Right atrium auricular region (tissue), 2 donors: ENCODE measurements at regions not wholly inside any gene's neighbourhood (a gene's known extent, or its start where the extent isn't known, plus 50 kb on each side); places are given as distances from the start of the nearest gene placed in this dataset.

Source experiments
- DNase-seq: peaks from one replicate; pipeline ENCODE4 v3.0.0-alpha.2; 2019; ENCODE audit warnings: low spot score
- H3K27ac ChIP-seq, 2 donors: fragments of 200-600 bp; sonication (generic); 1 replicate in 1 of 2; 2 replicates in 1 of 2; pipeline ENCODE4 v1.5.1; 2016 to 2019
- H3K27me3 ChIP-seq, 2 donors: fragments of 200-600 bp; sonication (generic); one replicate each; pipeline versions ENCODE4 v1.5.1 to v1.6.0; 2017 to 2019
- H3K36me3 ChIP-seq: fragments of 200-600 bp; sonication (generic); one replicate; pipeline ENCODE4 v1.5.1; 2016
- H3K4me1 ChIP-seq, 2 donors: fragments of 200-600 bp; sonication (generic); one replicate each; pipeline versions ENCODE4 v1.5.1 to v1.6.0; 2017 to 2019
- H3K4me3 ChIP-seq, 2 donors: fragments of 200-600 bp; sonication (generic); 1 replicate in 1 of 2; 2 replicates in 1 of 2; pipeline ENCODE4 v1.5.1; 2017 to 2019; ENCODE audit warnings: mild to moderate bottlenecking in 1 of 2, moderate library complexity in 1 of 2
- H3K9me3 ChIP-seq, 2 donors: fragments of 200-600 bp; sonication (generic); one replicate each; pipeline ENCODE4 v1.5.1; 2019
- TF ChIP-seq, protein P1 (sequence below), 2 donors: fragments of 200-600 bp; sonication (generic); IDR thresholded peaks; one replicate each; pipeline ENCODE4 v1.5.1; 2019; ENCODE audit warnings: antibody characterized with exemption in 2 of 2

DNA sequence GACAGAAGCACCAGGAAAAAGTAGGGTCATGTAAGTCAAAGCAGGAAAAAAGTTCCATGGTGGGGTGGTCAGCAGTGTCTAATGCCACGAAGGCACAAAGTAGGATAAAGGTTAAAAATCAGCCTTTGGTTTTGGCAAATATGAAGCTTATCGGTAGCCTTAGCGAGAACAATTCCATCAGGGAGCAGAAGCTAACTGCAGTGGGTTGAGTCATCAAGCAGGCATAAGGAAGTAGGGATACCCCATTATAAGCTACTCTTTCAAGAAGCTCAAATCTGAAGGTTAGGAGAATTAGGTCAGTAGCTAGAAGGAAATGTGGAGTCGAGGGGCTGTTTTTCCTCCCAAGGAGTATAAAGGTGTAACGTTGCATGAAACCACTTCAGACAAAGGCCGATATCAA lies 57.5 kb upstream of the USPL1 start:
- no peaks in the 10 kb centered on the region for H3K36me3 ChIP-seq
- TF ChIP-seq, protein P1, sequence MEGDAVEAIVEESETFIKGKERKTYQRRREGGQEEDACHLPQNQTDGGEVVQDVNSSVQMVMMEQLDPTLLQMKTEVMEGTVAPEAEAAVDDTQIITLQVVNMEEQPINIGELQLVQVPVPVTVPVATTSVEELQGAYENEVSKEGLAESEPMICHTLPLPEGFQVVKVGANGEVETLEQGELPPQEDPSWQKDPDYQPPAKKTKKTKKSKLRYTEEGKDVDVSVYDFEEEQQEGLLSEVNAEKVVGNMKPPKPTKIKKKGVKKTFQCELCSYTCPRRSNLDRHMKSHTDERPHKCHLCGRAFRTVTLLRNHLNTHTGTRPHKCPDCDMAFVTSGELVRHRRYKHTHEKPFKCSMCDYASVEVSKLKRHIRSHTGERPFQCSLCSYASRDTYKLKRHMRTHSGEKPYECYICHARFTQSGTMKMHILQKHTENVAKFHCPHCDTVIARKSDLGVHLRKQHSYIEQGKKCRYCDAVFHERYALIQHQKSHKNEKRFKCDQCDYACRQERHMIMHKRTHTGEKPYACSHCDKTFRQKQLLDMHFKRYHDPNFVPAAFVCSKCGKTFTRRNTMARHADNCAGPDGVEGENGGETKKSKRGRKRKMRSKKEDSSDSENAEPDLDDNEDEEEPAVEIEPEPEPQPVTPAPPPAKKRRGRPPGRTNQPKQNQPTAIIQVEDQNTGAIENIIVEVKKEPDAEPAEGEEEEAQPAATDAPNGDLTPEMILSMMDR (IDR thresholded peaks at IDR 0.05), result no peak
- H3K27ac ChIP-seq, result no peak overlapping the region
- H3K4me3 ChIP-seq, result no peak overlapping the region
- H3K4me1 ChIP-seq, result no peaks in the 10 kb centered on the region
- DNase-seq, result no peak
- H3K9me3 ChIP-seq, result no peaks in the 10 kb centered on the region
- no peaks in the 10 kb centered on the region for H3K27me3 ChIP-seq

DNA sequence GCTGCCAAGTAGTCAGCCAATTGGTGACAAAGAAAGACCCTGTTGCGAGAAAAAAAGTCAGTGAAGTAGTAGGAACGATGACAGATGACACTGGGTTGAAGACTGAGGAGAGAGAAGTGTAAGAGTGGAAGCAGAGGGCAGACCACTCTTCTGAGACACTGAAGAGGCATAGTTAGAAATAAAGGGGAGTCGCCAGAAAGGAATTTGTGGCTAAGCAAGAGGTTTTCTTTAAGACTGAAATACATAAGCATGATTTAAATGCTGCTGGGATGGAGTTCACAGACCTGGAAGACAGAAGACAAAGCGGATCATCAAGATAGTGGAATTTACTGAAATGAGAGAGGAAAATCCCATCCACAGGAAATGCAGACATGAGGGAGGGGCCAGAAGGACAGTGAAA lies 56.2 kb upstream of the USPL1 start:
- Histone ChIP-seq H3K4me3 (no peak overlapping the region), H3K27ac (no peak overlapping the region), H3K36me3 (no peaks in the 10 kb centered on the region), H3K4me1 (no peaks in the 10 kb centered on the region), H3K27me3 (no peaks in the 10 kb centered on the region), H3K9me3 (no peaks in the 10 kb centered on the region)
- no peak for DNase-seq
- TF ChIP-seq, protein P1 (IDR thresholded peaks at IDR 0.05), result no peak

DNA sequence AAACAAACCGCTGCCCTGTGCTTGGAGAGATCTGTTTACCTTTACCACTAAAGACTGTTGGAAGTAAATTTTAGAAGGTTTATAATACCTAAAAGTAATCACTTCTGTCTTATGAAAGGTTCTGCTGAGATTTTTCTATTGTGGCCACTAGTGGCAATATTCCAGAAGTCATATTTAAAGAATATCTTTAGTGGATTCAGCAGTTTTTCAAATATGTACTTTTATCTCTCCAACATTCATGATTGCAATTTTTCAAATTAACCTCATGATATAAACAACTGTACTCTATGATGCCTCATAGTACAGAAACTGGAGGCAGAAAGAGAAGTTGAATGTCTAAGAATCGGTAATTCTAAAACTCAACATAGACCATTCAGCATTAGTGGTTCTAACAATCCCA lies 53.2 kb upstream of the USPL1 start:
- H3K27me3 ChIP-seq, result no peaks in the 10 kb centered on the region
- no peak overlapping the region for H3K27ac ChIP-seq

DNA sequence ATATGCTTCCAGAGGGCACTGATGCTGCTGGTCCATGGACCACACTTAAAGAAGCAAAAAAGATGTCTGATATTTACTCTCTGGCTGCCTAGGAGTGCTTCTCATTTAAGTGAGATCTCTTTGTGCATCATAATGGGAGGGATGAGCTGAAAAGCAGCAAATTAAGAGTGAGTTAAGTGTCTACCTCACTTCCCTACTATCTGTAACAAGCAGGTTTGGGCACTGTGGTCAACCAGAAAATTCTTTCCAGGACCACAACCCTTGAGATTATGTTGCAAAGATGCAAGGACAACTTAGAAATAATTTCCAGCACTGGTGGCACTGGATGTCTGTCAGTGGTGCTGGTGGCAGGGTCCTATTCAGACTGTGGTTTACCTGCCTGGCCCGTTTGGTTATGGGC lies 52.1 kb upstream of the USPL1 start:
- TF ChIP-seq, protein P1 (IDR thresholded peaks at IDR 0.05), result no peak
- H3K4me1 ChIP-seq, result no peaks in the 10 kb centered on the region
- no peak overlapping the region for H3K27ac ChIP-seq
- no peak for DNase-seq
- no peaks in the 10 kb centered on the region for H3K27me3 ChIP-seq
- no peaks in the 10 kb centered on the region for H3K36me3 ChIP-seq
- H3K9me3 ChIP-seq, result no peaks in the 10 kb centered on the region
- H3K4me3 ChIP-seq, result no peak overlapping the region

More for the DNA sequence above, 53.2 kb upstream of the USPL1 start:
- Histone ChIP-seq H3K4me1 (no peaks in the 10 kb centered on the region), H3K9me3 (no peaks in the 10 kb centered on the region), H3K4me3 (no peak overlapping the region), H3K36me3 (no peaks in the 10 kb centered on the region)
- TF ChIP-seq, protein P1 (IDR thresholded peaks at IDR 0.05), result no peak
- DNase-seq, result no peak

DNA sequence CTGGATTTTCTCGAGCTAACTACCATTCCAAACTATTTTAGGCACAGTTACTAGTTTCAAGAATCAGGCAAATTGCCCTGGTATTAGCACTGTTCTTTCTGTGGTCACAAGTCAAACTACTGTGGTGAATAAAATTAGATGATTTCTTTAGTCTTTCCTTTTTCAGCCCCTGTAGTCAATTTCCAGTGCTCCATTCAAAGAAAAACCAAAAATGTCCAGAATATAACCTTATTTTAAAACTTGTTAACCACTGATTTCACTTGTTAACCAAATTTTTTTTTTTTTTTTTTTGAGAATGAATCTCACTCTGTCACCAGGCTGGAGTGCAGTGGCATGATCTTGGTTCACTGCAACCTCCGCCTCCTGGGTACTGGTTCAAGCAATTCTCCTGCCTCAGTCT lies 50.6 kb upstream of the USPL1 start:
- DNase-seq, result no peak
- no peak overlapping the region for H3K27ac ChIP-seq
- peaks cover 0 to 2% of the 10 kb centered on the region in 2 donors for H3K4me1 ChIP-seq
- no peaks in the 10 kb centered on the region for H3K27me3 ChIP-seq
- TF ChIP-seq, protein P1 (IDR thresholded peaks at IDR 0.05), result no peak
- H3K4me3 ChIP-seq, result no peak overlapping the region
- no peaks in the 10 kb centered on the region for H3K36me3 ChIP-seq
- no peaks in the 10 kb centered on the region for H3K9me3 ChIP-seq
